NT2/D1 (cell line): ENCODE measurements at regions not wholly inside any gene's neighbourhood (a gene's known extent, or its start where the extent isn't known, plus 50 kb on each side); places are given as distances from the start of the nearest gene placed in this dataset.

Experiments used
- SUZ12 ChIP-seq: IDR thresholded peaks from 2 replicates; pipeline ENCODE4 v1.6.1; 2011; ENCODE audit not compliant: insufficient read length, insufficient read depth; ENCODE audit errors: extremely low read depth
- YY1 ChIP-seq: IDR thresholded peaks from 2 replicates; pipeline ENCODE4 v1.6.1; 2011; ENCODE audit not compliant: insufficient read length, insufficient read depth
- ZNF274 ChIP-seq: IDR thresholded peaks from 2 replicates; pipeline ENCODE4 v1.6.1; 2011; ENCODE audit warnings: mild to moderate bottlenecking, low read depth, low read length

- TF ChIP-seq YY1 = no peak
- TF ChIP-seq ZNF274 = no peak
- TF ChIP-seq SUZ12 = no peak
Measured at GRCh38 chr12:17438141-17438540, 651.9 kb downstream of the RERGL start.
